HG02884 (cell line): ENCODE measurements at regions not wholly inside any gene's neighbourhood (a gene's known extent, or its start where the extent isn't known, plus 50 kb on each side); places are given as distances from the start of the nearest gene placed in this dataset.
"Not testable (repeated sequence)": the region's sequence is repeated elsewhere in the genome, so short reads cannot be mapped to it uniquely, and the experiment has no call there.

Source experiments
- ATAC-seq: cut with Tn5 transposase; IDR thresholded peaks from one replicate; pipeline ENCODE4 v1.9.1; 2021; ENCODE audit warnings: mild to moderate bottlenecking, moderate library complexity; ENCODE audit not compliant: unreplicated experiment

GRCh38 chr15:31217566-31218270 lies 108.9 kb upstream of the KLF13 start:
- ATAC-seq: no peak

DNA sequence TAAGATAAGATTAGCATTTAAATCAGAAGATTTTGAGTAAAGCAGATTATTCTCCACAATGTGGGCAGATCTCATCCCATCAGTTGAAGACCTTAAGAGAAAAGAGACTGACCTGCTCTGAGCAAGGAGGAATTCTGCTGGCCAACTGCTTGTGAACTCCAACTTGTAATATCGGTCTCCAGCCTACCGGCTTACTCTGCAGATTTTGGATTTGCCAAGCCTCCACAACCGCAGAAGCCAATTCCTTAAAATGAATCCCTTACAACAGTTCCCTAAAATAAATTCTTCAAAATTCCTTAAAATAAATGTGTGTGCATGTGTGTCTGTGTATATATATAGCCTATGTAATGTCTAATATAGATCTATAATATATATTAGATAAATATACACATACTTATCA lies 107.4 kb upstream of the KLF13 start:
- ATAC-seq: no peak

DNA sequence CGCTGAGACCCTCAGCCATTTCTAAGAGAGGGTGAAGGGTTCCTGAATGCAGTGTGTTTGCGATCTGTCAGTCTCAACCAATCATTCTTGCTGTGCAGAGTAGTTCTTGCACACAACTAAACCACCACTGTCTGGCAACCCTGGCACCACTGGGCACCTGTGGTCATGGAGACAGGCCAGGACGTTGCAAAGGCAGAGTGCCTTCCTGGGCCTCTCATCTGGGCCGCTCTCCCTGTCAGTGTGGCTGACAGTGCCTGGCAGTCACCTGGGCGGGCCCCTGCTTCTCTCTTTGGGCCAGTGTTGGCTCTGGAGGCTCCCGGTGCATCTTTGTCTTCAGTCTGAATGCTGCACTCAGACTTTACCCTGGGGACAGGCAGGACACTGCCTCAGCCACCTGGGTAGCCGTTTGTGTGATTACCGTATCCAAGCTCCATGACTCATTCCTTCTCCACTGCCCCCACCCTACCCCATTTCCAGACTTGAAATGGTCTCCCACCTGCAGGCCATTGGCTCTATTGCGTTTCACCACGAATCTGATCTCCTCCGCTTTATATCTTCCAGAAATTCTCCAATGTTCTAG lies 104.6 kb upstream of the KLF13 start:
- no peak for ATAC-seq

- no peak for ATAC-seq
Measured at GRCh38 chr15:31222773-31223341, 103.8 kb upstream of the KLF13 start.

GRCh38 chr15:31223478-31224350 lies 102.9 kb upstream of the KLF13 start:
- no peak for ATAC-seq

DNA sequence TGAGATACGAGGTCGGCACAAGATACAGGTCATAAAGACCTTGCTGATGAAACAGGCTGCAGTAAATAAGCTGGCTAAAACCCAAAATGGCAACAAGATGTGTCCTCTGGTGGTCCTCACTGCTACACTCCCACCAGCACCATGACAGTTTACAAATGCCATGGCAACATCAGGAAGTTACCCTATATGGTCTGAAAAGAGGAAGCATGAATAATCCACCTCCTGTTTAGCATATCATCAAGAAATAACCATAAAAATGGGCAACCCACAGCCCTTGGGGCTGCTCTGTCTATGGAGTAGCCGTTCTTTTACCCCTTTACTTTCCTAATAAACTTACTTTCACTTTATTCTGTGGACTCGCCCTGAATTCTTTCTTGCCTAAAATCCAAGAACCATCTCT lies 102.0 kb upstream of the KLF13 start:
- ATAC-seq: not testable (repeated sequence)

DNA sequence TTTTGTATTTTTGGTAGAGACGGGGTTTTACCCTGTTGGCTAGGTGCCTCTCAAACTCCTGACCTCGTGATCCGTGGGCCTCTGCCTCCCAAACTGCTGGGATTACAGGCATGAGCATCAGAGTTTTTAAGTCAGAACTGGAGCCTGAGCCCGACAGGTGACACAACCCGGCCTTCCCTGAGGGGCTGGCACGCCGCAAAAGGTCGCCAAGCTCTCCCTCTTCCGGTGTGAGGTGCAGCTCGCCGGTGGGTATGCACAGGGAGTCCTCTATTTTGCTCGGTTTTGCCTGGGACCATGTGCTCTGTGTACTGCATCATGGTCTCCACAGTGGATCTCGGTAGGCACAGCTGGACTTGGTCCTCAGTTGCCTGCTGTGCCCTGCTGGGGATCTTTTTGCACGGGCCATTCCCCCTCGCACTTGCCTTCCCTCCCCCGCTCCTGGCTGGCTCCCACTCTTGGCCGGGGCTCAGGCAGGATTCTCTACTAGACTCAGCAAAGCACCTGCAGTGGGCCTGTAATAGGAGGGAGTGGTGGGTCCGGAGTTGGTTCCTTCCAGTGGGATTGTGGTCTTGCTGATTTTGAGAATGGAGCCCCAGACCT lies 101.2 kb upstream of the KLF13 start:
- no peak for ATAC-seq

GRCh38 chr15:31226021-31226420 lies 100.6 kb upstream of the KLF13 start:
- no peak for ATAC-seq

- no peak for ATAC-seq
Measured at GRCh38 chr15:31227235-31227634, 99.4 kb upstream of the KLF13 start.

- no peak for ATAC-seq
Measured at GRCh38 chr15:31228011-31228484, 98.6 kb upstream of the KLF13 start.

DNA sequence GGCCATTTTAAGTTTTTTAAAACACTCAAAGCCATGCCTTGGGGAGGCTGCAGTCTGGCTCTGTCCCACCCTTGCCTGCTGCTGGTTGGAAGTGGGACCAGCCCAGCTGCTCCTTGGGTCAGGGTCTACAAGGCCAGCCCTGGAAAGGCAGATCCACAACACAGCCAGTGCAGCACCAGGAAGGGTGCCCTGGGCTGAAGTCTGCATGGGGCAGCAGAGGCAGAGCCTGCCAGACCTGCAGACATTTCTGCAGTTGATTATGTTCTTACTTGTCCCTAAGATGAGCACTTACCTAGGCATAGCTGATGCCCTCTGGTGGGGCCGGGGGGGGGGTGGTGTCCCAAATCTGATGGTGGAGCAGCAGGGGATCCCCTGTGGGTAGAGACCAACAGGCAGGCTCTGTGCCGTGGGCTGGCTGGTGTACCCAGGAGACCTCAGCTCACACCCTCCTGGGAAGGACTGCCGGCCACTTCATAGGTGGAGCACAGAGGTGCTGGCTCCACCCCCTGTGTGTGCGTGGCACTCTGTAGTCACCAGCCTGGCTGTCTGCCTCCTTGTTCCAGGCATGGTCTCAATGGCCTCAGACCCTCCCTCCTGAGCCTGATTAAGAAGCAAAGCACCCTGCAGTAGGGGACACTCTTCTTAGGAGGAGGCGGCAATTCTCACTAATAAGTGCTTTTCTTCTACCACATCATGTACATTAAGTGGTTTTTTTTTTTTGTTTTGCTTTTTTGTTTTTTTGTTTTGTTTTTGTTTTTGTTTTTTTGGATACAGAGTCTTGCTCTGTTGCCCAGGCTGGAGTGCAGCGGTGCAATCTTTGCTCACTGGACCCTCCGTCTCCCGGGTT lies 97.4 kb upstream of the KLF13 start:
- peak; percentile 50 for ATAC-seq

DNA sequence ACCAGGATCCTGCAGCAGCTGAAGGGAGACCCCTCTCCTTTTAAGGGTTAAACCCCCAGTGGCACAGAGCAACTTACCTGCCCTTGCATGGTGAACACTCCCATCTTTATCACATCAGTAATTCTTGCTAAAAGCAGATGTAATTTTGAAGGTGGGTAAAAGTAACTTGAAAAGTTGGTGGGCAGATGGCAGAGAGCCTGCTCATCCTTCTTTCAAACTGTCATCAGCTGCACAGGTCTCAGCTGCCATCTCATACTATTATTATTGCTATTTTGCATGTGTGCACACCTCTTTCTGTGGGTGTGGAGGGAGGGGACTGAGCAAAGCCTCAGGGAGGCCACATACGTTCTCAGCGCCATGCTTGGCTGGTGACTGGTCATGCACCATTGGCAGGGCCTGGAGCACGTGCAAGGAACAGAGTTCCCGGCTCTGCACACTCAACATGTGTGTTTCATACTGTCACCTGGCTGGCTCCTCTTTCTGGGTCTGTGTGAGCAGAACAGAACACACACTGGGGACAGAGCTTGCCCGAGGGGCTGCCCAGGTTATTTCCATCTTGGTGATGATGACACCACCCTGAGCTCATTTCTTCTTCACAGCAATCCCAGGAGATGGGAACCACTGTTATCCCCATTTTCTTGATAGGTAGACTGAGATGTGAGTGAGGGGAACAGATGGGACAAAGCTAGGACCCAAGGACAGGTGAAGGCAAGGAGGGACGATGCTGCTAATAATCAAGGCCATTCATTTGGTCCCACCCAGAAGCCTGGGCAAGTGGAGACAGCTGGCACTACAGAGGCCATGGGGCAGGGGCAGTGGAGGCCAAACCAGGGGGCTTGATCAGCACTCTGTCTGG lies 95.8 kb upstream of the KLF13 start:
- peak; percentile 80 for ATAC-seq

GRCh38 chr15:31234815-31235214 lies 91.8 kb upstream of the KLF13 start:
- no peak for ATAC-seq

DNA sequence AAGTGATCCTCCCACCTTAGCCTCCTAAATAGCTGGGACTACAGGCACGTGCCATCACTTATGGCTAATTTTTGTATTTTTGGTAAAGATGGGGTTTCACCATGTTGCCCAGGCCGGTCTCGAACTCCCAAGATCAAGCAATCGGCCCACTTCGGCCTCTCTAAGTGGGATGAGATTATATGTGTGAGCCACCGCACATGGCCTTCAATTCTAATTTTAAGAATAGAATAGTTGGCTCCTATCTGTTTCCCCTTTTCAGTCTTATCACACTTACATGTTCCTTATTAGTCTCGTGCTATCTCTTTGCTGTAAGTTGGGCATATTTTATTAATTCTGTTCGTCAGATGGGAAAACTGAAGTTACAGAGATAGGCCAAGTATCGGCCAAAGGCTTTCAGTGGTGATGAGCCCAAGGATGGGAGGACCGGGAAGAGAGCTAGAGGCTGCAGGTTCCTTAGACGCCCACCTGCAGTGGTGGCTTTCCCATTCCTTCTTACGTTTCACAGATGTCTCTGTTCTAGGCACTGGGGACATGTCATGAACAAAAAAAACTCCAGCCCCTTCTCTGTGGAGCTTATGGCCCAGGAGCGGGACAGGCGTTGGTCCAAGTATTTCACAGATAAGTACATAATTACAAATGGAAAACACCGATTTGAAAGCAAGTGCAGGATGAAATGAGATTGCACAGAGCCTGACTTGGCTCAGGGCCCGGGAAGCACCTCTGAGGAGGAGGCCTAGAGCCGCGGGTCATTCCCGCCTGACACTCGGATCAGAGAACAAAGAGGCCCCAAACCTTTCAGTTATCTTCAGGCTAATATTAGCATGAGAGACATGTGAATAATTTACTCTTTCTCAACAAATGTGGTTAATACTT lies 91.1 kb upstream of the KLF13 start:
- no peak for ATAC-seq

GRCh38 chr15:31236184-31237042 lies 90.2 kb upstream of the KLF13 start:
- ATAC-seq: no peak

GRCh38 chr15:31237043-31237324 lies 89.7 kb upstream of the KLF13 start:
- ATAC-seq: no peak

- ATAC-seq: no peak
Measured at GRCh38 chr15:31238906-31239305, 87.7 kb upstream of the KLF13 start.

DNA sequence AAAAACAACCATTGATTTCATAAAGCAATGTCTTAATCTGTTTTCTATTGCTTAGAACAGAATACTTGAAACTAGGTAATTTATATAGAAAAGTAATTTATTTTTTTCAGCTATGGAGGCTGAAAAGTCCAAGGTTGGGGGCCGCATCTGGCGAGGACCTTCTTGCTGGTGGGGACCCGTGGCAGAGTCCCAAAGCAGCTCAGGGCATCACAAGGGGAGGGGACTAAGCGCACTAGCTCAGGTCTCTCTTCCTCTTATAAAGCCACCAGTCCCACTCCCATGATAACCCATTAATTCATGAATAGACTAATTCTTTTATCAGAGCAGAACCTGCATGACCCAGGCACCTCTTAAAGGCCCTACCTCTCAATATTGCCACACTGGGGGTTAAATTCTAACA lies 87.2 kb upstream of the KLF13 start:
- ATAC-seq: no peak
